ENCODE measurements at regions not wholly inside any gene's neighbourhood (a gene's known extent, or its start where the extent isn't known, plus 50 kb on each side); places are given as distances from the start of the nearest gene placed in this dataset.
A peak's percentile ranks its signal among the peaks of the same experiment; 100 is the strongest.

GRCh38 chr18:64233851-64234250 lies 85.0 kb upstream of the LINC00305 start:
- DNase-seq: no peak

GRCh38 chr18:64220941-64221340 lies 72.1 kb upstream of the LINC00305 start:
- DNase-seq: no peak

- DNase-seq: peak in 1 of 2 experiments; percentile 29
Measured at GRCh38 chr18:64219517-64219916, 70.6 kb upstream of the LINC00305 start.

DNA sequence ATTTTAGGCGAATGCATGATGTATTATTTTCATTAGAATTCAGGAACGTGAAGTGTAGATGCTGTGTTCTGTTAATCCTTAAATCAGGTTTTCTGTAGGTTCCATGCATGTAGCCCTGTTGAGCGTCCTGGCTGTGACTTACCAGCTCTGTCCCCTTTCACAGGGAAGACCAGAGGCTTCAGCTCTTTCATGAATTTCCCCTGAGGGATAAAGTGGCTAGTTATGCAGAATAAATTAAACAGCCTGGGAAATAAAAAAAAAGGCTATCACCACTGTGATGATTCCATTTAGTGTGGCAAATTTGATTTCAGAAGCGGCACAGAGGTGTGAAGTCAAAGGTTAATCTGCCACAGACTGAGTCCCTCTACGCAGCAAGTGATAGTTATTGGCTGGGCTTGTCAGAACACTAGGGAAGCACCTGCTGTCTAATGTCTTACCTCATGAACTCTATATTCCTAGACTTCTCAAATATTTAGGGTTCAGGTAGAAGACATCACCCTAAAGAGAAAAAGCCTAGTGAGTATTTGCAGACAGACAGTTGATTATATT lies 61.6 kb upstream of the LINC00305 start:
- no peak for DNase-seq

DNA sequence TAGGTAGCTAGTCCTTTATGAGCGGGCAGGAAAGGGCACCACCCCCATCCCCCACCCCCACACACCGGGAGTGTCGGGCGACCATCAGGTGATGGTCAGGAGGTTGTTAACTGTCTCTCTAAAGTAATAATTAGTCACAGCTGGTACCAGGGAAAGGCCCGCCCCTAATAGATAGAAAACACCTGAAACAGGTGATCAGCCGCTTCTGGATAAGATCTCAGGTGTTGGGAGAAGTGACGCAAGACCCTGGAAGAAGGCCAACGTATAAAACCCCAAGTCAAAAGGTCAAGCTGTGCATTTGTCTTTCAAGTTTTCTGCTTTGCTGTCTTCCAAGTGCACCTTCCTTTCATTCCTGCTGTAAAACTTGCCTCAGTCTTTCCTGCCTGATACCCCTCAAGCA lies 59.6 kb upstream of the LINC00305 start:
- no peak for DNase-seq

- no peak for DNase-seq
Measured at GRCh38 chr18:64207820-64208219, 58.9 kb upstream of the LINC00305 start.

DNA sequence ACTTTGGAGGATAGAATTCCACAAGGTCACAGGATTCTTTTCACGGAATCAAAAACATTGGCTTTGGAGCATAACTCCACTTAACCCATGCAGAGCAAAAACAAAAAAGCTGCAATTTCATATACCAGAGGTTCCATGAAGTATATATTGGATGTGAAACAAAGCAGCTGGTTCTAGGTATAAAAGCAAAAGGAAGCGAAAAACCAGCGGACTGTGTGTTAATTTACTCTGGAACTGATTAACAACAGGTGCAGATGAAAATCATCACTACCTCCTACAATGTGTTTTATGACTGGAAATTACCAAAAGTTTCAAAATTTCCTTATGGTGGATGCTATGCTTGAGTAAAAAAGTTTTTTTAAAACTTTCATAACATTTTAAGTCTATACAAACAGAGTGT lies 54.4 kb upstream of the LINC00305 start:
- DNase-seq: no peak

GRCh38 chr18:64202863-64203262 lies 54.0 kb upstream of the LINC00305 start:
- no peak for DNase-seq

- no peak for DNase-seq
Measured at GRCh38 chr18:64202210-64202836, 53.4 kb upstream of the LINC00305 start.

- no peak for DNase-seq
Measured at GRCh38 chr18:64201781-64202180, 52.9 kb upstream of the LINC00305 start.

DNA sequence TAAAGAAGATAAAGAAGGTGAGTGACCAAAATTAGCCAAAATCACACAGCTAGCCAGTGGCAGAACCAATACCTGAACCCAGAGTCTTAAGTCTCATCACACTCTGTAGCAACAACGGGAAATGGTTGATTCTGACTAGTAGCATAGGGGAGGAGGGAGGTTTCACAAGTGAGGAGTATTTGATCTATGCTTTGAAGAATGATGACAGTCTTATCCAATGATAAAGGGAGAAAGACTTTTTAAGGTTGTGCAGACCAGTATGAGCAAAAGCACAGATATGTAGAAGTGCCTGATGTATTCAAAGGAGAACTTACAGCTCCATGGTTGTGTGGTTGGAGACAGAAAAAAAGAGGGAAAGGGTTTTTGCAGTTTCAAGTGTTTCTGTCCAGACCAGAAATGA lies 50.7 kb upstream of the LINC00305 start:
- no peak for DNase-seq
